Peyer's patch (tissue), 4 donors: ENCODE measurements at regions not wholly inside any gene's neighbourhood (a gene's known extent, or its start where the extent isn't known, plus 50 kb on each side); places are given as distances from the start of the nearest gene placed in this dataset.

Source experiments
- POLR2A ChIP-seq, 2 donors: fragments of 450-650 bp; IDR thresholded peaks; one replicate each; pipeline ENCODE4 v1.5.1; 2017; ENCODE audit warnings: antibody characterized with exemption in 2 of 2, mild to moderate bottlenecking in 2 of 2, moderate library complexity in 2 of 2
- TF ChIP-seq, protein P1 (sequence below), 6 experiments: fragments of 450-650 bp in 4 of 6; fragments of 200-600 bp in 2 of 6; sonication (generic) in 1 of 6; IDR thresholded peaks; one replicate each; pipeline ENCODE4 v1.5.1; 2017 to 2019; ENCODE audit warnings: antibody characterized with exemption in 6 of 6, mild to moderate bottlenecking in 3 of 6, moderate library complexity in 1 of 6

- TF ChIP-seq, protein P1, sequence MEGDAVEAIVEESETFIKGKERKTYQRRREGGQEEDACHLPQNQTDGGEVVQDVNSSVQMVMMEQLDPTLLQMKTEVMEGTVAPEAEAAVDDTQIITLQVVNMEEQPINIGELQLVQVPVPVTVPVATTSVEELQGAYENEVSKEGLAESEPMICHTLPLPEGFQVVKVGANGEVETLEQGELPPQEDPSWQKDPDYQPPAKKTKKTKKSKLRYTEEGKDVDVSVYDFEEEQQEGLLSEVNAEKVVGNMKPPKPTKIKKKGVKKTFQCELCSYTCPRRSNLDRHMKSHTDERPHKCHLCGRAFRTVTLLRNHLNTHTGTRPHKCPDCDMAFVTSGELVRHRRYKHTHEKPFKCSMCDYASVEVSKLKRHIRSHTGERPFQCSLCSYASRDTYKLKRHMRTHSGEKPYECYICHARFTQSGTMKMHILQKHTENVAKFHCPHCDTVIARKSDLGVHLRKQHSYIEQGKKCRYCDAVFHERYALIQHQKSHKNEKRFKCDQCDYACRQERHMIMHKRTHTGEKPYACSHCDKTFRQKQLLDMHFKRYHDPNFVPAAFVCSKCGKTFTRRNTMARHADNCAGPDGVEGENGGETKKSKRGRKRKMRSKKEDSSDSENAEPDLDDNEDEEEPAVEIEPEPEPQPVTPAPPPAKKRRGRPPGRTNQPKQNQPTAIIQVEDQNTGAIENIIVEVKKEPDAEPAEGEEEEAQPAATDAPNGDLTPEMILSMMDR (IDR thresholded peaks at IDR 0.05), result no peak
- TF ChIP-seq POLR2A (IDR thresholded peaks at IDR 0.05), result no peak
Observed at GRCh38 chr12:86445356-86445755, 189.2 kb upstream of the MGAT4C start.
